BJ (cell line): ENCODE measurements at regions not wholly inside any gene's neighbourhood (a gene's known extent, or its start where the extent isn't known, plus 50 kb on each side); places are given as distances from the start of the nearest gene placed in this dataset.
"Not testable (repeated sequence)": the region's sequence is repeated elsewhere in the genome, so short reads cannot be mapped to it uniquely, and the experiment has no call there.

Experiments
- CTCF ChIA-PET: fragments of 350-600 bp; formaldehyde crosslinking; extraction: SDS; loops from one replicate; lab custom pipeline; 2021; ENCODE audit warnings: antibody characterized with exemption, inconsistent platforms; lab: Yijun Ruan, JAX
- POLR2A ChIA-PET: fragments of 300-600 bp; sonication (Branson Sonifier 250); formaldehyde crosslinking; extraction: SDS; loops from one replicate; lab custom pipeline; 2021; ENCODE audit warnings: antibody characterized with exemption; lab: Charles Lee
- DNase-seq: peaks from one replicate; pipeline ENCODE4 v3.0.0-alpha.2; 2011; ENCODE audit warnings: low read depth
- H3K27me3 ChIP-seq: 2 replicates; pipeline ENCODE4 v1.6.0; 2011; ENCODE audit warnings: low read length; ENCODE audit not compliant: control insufficient read depth, insufficient read depth
- H3K36me3 ChIP-seq: 2 replicates; pipeline ENCODE4 v1.5.1; 2011; ENCODE audit warnings: low read length; ENCODE audit not compliant: control insufficient read depth, insufficient read depth
- H3K4me3 ChIP-seq: 2 replicates; pipeline ENCODE4 v1.5.1; 2011; ENCODE audit warnings: low read depth, mild to moderate bottlenecking, control low read depth, low read length
- CTCF ChIP-seq: IDR thresholded peaks from 2 replicates; pipeline ENCODE4 v1.5.1; 2011; ENCODE audit warnings: low read depth, mild to moderate bottlenecking, control low read depth, inconsistent platforms, low read length, moderate library complexity; ENCODE audit not compliant: insufficient read depth

DNA sequence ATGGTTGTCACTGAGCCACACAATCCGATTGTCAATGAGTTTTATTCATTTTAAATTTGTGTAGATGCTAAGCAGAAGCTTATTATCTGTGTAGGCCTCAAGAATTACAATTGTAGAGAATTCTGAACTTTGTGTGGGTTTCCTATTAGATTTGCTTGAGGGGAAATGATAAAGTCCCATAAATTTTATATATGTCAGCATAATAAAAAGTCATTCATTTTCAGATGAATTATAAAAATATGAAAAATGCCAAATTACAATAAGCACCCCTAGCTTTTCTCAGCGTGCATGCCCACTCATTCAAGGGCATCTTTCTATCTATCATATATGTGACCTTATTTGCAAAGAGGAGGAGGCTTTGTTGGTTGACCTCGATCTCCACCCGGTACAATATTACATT lies 1041.1 kb upstream of the FOXG1 start:
- Histone ChIP-seq H3K4me3 (no peak overlapping the region), H3K36me3 (no peaks in the 10 kb centered on the region), H3K27me3 (no peaks in the 10 kb centered on the region)
- no peak for TF ChIP-seq CTCF
- no peak for DNase-seq
- CTCF ChIA-PET, result no interaction called here
- POLR2A ChIA-PET, result no interaction called here

GRCh38 chr14:27727251-27727770 lies 1039.3 kb upstream of the FOXG1 start:
- no peaks in the 10 kb centered on the region for H3K27me3 ChIP-seq
- POLR2A ChIA-PET, result no interaction called here
- TF ChIP-seq CTCF, result no peak
- H3K4me3 ChIP-seq, result no peak overlapping the region
- no peak for DNase-seq
- no peaks in the 10 kb centered on the region for H3K36me3 ChIP-seq
- CTCF ChIA-PET, result no interaction called here

DNA sequence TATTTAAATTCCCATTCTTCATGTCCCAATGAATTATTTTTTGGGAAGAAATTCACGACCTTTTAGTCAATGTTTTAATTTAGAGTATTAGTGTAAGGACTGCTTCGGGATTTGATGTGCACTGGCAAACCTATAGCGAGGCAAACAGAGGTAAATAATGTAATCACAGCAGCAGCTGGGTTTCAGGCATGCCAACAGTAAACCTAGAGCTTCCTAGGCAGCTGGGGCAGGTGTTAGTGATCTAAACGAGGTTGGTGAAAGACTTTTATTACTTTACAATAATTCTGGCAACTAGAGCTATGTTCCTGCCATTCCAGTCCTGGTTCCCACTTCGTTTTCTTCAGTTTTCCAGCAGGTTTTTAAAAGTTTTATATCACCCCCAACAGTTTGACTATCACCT lies 1036.4 kb upstream of the FOXG1 start:
- CTCF ChIA-PET, result no interaction called here
- Histone ChIP-seq H3K27me3 (no peaks in the 10 kb centered on the region), H3K4me3 (no peak overlapping the region), H3K36me3 (no peaks in the 10 kb centered on the region)
- DNase-seq, result no peak
- POLR2A ChIA-PET, result no interaction called here
- TF ChIP-seq CTCF, result no peak

GRCh38 chr14:27739657-27740156 lies 1026.9 kb upstream of the FOXG1 start:
- Histone ChIP-seq H3K27me3 (no peaks in the 10 kb centered on the region), H3K36me3 (no peaks in the 10 kb centered on the region), H3K4me3 (no peak overlapping the region)
- CTCF ChIA-PET, result no interaction called here
- POLR2A ChIA-PET, result no interaction called here
- no peak for DNase-seq
- TF ChIP-seq CTCF, result no peak

- no peaks in the 10 kb centered on the region for H3K36me3 ChIP-seq
- POLR2A ChIA-PET, result no interaction called here
- CTCF ChIA-PET, result no interaction called here
- no peaks in the 10 kb centered on the region for H3K27me3 ChIP-seq
- no peak for TF ChIP-seq CTCF
- H3K4me3 ChIP-seq, result no peak overlapping the region
- no peak for DNase-seq
Observed at GRCh38 chr14:27750114-27750513, 1016.5 kb upstream of the FOXG1 start.

GRCh38 chr14:27757642-27758041 lies 1008.9 kb upstream of the FOXG1 start:
- H3K36me3 ChIP-seq, CTCF ChIA-PET, H3K4me3 ChIP-seq, DNase-seq, H3K27me3 ChIP-seq, POLR2A ChIA-PET: not testable (repeated sequence)

DNA sequence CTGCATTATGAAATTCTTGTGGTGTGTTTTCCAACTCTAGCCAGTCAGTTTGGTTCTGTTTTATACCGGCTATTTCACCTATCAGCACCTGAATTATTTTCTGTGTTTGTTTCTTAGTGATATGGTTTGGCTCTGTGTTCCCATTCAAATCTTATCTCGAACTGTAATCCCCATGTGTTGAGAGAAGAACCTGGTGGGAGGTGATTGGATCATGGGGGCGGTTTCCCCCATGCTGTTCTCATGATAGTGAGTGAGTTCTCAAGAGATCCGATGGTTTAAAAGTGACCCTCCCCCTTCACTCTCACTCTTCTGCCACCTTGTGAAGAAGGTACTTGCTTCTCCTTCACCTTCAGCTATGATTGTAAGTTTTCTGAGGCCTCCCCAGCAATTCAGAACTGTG lies 1006.2 kb upstream of the FOXG1 start:
- DNase-seq, CTCF ChIA-PET, H3K27me3 ChIP-seq, H3K4me3 ChIP-seq, POLR2A ChIA-PET, H3K36me3 ChIP-seq: not testable (repeated sequence)

DNA sequence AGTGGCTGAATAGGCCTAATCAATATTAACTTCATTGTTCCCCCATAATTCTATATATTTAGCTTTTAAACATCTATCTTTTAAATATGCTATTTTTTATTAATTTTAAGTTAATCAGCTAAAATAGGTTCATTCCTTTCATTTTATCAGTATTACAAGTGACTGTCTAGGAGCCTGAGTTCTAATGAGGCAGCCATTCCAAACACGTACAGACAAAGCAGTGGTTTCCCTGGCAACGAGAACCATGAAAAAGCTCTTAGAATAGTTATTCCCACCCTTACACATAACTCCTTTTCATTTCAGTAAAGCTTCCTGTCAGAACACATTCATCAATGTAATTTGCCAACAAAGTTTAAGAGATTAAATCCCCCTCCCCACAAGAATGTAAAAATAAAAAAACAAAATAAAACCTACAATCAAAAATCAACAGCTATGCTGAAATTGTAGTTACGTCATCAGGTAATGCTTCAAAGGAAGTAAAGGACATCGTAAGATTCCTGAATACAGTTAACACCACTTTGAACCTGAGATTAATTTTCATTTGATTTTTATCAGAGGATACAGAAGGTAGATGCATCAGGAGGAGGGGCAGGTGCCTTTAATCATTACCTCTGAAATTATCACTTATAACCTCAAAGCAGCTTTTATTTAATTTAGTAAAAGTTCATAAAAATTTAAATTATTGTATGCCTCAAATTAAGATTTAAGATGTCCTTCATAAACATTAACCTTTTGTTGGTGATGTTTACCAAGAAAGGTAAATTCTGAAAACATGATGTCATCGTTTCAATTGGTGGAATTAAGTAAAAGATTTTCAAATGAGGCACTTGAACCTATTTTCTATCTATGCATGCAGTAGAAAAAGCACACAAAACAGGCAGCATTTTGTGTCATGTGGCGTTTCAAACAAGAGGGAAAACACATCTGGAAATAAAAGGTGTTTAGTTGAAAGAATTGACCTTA lies 967.2 kb upstream of the FOXG1 start:
- H3K36me3 ChIP-seq, H3K27me3 ChIP-seq, DNase-seq, POLR2A ChIA-PET, CTCF ChIA-PET, H3K4me3 ChIP-seq: not testable (repeated sequence)
